Liver (tissue), 8 donors: ENCODE measurements at regions not wholly inside any gene's neighbourhood (a gene's known extent, or its start where the extent isn't known, plus 50 kb on each side); places are given as distances from the start of the nearest gene placed in this dataset.

Experiments used
- DNase-seq: peaks from one replicate; pipeline ENCODE4 v3.0.0-alpha.2; 2017; ENCODE audit warnings: low spot score
- H3K27ac ChIP-seq, 2 donors: one replicate each; pipeline ENCODE4 v1.7.0; 2013; ENCODE audit warnings: inconsistent platforms in 2 of 2, low read length in 2 of 2, control low read depth in 1 of 2, low read depth in 1 of 2, mild to moderate bottlenecking in 1 of 2
- H3K27me3 ChIP-seq, 4 donors: one replicate each; pipeline versions ENCODE4 v1.6.1 to v1.7.0; 2013; ENCODE audit warnings: low read length in 3 of 4, inconsistent platforms in 1 of 4, mild to moderate bottlenecking in 1 of 4, moderate library complexity in 1 of 4; ENCODE audit not compliant: control insufficient read depth in 4 of 4, insufficient read depth in 4 of 4
- H3K36me3 ChIP-seq, 4 donors: one replicate each; pipeline versions ENCODE4 v1.6.1 to v1.7.0; 2013; ENCODE audit warnings: low read length in 3 of 4, mild to moderate bottlenecking in 3 of 4, low read depth in 1 of 4, moderate library complexity in 1 of 4; ENCODE audit not compliant: control insufficient read depth in 4 of 4, insufficient read depth in 3 of 4
- H3K4me1 ChIP-seq, 4 donors: one replicate each; pipeline versions ENCODE4 v1.6.1 to v1.7.0; 2013; ENCODE audit warnings: low read length in 3 of 4, mild to moderate bottlenecking in 3 of 4, moderate library complexity in 1 of 4; ENCODE audit not compliant: control insufficient read depth in 4 of 4, insufficient read depth in 4 of 4
- H3K4me3 ChIP-seq, 3 donors: one replicate each; pipeline versions ENCODE4 v1.6.1 to v1.7.0; 2013; ENCODE audit warnings: low read length in 3 of 3, control low read depth in 1 of 3, low read depth in 1 of 3, mild to moderate bottlenecking in 1 of 3
- H3K9ac ChIP-seq, 2 donors: one replicate each; pipeline ENCODE4 v1.7.0; 2013; ENCODE audit warnings: low read length in 2 of 2, mild to moderate bottlenecking in 2 of 2, moderate library complexity in 2 of 2, control low read depth in 1 of 2, low read depth in 1 of 2
- H3K9me3 ChIP-seq, 4 donors: one replicate each; pipeline versions ENCODE4 v1.6.1 to v1.7.0; 2013; ENCODE audit warnings: low read length in 3 of 4; ENCODE audit not compliant: control insufficient read depth in 4 of 4
- CTCF ChIP-seq: fragments of 150-350 bp; IDR thresholded peaks from 2 replicates; pipeline ENCODE4 v1.5.1; 2017; ENCODE audit warnings: improper control_type of control experiment, low read depth, low read length; ENCODE audit not compliant: missing input control
- FOXA2 ChIP-seq: IDR thresholded peaks from 2 replicates; pipeline ENCODE4 v1.6.1; 2016; ENCODE audit warnings: antibody characterized with exemption
- GABPA ChIP-seq, 2 donors: IDR thresholded peaks in 1 of 2; conservative IDR thresholded peaks in 1 of 2; 2 replicates each; pipeline ENCODE4 v1.6.1; 2016; ENCODE audit warnings: antibody characterized with exemption in 2 of 2, mild to moderate bottlenecking in 1 of 2, moderate library complexity in 1 of 2
- HNF4A ChIP-seq, 2 donors: conservative IDR thresholded peaks; 2 replicates each; pipeline ENCODE4 v1.6.1; 2016; ENCODE audit warnings: antibody characterized with exemption in 2 of 2, mild to moderate bottlenecking in 2 of 2
- HNF4G ChIP-seq: IDR thresholded peaks from 2 replicates; pipeline ENCODE4 v1.6.1; 2016; ENCODE audit warnings: antibody characterized with exemption
- MAX ChIP-seq: IDR thresholded peaks from 2 replicates; pipeline ENCODE4 v1.6.1; 2016; ENCODE audit warnings: antibody characterized with exemption
- NR2F2 ChIP-seq: IDR thresholded peaks from 2 replicates; pipeline ENCODE4 v1.6.1; 2016; ENCODE audit warnings: antibody characterized with exemption
- RAD21 ChIP-seq, 2 donors: IDR thresholded peaks; 2 replicates each; pipeline ENCODE4 v1.6.1; 2016; ENCODE audit warnings: antibody characterized with exemption in 2 of 2, mild to moderate bottlenecking in 2 of 2
- RXRA ChIP-seq, 2 donors: IDR thresholded peaks; 2 replicates each; pipeline ENCODE4 v1.6.1; 2017 to 2018; ENCODE audit warnings: antibody characterized with exemption in 2 of 2, mild to moderate bottlenecking in 1 of 2
- SP1 ChIP-seq: IDR thresholded peaks from 2 replicates; pipeline ENCODE4 v1.6.1; 2018; ENCODE audit warnings: antibody characterized with exemption, mild to moderate bottlenecking
- TAF1 ChIP-seq: conservative IDR thresholded peaks from 2 replicates; pipeline ENCODE4 v1.6.1; 2016; ENCODE audit warnings: antibody characterized with exemption, mild to moderate bottlenecking
- YY1 ChIP-seq: IDR thresholded peaks from 2 replicates; pipeline ENCODE4 v1.6.1; 2016; ENCODE audit warnings: antibody characterized with exemption, mild to moderate bottlenecking
- WGBS: extraction: QIAGEN DNeasy Blood & Tissue Kit; methylation state at CpG from one replicate; pipeline ENCODE4 v1.1.7; 2013; 5-methylcytosine and 5-hydroxymethylcytosine counted together
- TF ChIP-seq, protein P1 (sequence below): IDR thresholded peaks from 2 replicates; pipeline ENCODE4 v1.6.1; 2016; ENCODE audit warnings: antibody characterized with exemption
- TF ChIP-seq, protein P2 (sequence below): IDR thresholded peaks from 2 replicates; pipeline ENCODE4 v1.6.1; 2016; ENCODE audit warnings: antibody characterized with exemption, mild to moderate bottlenecking
- donor health status: healthy.
- donor health status: healthy.
- donor health status: healthy.
- donor health status: healthy.
- donor health status: healthy.

- Histone ChIP-seq H3K27ac (no peak overlapping the region), H3K9me3 (no peaks in the 10 kb centered on the region), H3K4me1 (no peaks in the 10 kb centered on the region), H3K4me3 (no peak overlapping the region), H3K36me3 (no peaks in the 10 kb centered on the region), H3K9ac (no peak overlapping the region), H3K27me3 (no peaks in the 10 kb centered on the region)
- 86% methylated on average over 4 of the region's 4 CpGs for whole genome bisulfite sequencing
- TF ChIP-seq TAF1 (no peak), MAX (no peak), RXRA (IDR thresholded peaks at IDR 0.05) (no peak)
- DNase-seq = no peak
Observed at GRCh38 chr5:13609504-13609903, 335.0 kb downstream of the DNAH5 start.

DNA sequence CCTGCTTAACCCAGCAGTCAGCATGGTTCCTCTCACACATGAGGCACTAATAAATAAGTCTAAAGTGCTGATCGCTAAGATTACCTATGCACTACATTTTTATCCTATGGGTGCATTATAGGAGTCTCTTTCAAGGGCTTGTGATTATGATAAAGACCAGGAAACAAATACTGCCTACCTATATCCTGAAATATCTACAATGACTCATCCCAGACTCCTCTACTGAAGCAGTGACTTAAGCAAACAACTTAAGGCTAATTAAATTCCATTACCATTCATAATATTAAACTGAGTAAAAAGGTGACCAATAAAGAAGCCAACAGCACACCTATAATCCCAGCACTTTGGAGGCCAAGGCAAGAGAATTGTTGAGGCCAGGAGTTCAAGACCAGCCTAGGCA is 338.4 kb downstream of the DNAH5 start:
- DNase-seq = no peak
- Histone ChIP-seq H3K27ac (no peak overlapping the region), H3K27me3 (no peaks in the 10 kb centered on the region), H3K4me1 (no peaks in the 10 kb centered on the region), H3K9ac (no peak overlapping the region), H3K36me3 (no peaks in the 10 kb centered on the region), H3K4me3 (no peak overlapping the region), H3K9me3 (no peaks in the 10 kb centered on the region)
- TF ChIP-seq SP1 (no peak), MAX (no peak), RXRA (IDR thresholded peaks at IDR 0.05) (no peak), GABPA (IDR thresholded peaks at IDR 0.05 in 1 of 2, conservative IDR thresholded peaks at IDR 0.05 in 1 of 2) (no peak), YY1 (no peak), HNF4A (conservative IDR thresholded peaks at IDR 0.05) (no peak), FOXA2 (no peak), HNF4G (no peak), RAD21 (IDR thresholded peaks at IDR 0.05) (no peak), CTCF (no peak), TAF1 (no peak), NR2F2 (no peak)
- TF ChIP-seq, protein P1, sequence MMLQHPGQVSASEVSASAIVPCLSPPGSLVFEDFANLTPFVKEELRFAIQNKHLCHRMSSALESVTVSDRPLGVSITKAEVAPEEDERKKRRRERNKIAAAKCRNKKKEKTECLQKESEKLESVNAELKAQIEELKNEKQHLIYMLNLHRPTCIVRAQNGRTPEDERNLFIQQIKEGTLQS = no peak
- TF ChIP-seq, protein P2, sequence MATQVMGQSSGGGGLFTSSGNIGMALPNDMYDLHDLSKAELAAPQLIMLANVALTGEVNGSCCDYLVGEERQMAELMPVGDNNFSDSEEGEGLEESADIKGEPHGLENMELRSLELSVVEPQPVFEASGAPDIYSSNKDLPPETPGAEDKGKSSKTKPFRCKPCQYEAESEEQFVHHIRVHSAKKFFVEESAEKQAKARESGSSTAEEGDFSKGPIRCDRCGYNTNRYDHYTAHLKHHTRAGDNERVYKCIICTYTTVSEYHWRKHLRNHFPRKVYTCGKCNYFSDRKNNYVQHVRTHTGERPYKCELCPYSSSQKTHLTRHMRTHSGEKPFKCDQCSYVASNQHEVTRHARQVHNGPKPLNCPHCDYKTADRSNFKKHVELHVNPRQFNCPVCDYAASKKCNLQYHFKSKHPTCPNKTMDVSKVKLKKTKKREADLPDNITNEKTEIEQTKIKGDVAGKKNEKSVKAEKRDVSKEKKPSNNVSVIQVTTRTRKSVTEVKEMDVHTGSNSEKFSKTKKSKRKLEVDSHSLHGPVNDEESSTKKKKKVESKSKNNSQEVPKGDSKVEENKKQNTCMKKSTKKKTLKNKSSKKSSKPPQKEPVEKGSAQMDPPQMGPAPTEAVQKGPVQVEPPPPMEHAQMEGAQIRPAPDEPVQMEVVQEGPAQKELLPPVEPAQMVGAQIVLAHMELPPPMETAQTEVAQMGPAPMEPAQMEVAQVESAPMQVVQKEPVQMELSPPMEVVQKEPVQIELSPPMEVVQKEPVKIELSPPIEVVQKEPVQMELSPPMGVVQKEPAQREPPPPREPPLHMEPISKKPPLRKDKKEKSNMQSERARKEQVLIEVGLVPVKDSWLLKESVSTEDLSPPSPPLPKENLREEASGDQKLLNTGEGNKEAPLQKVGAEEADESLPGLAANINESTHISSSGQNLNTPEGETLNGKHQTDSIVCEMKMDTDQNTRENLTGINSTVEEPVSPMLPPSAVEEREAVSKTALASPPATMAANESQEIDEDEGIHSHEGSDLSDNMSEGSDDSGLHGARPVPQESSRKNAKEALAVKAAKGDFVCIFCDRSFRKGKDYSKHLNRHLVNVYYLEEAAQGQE = no peak
- 97% methylated on average over 1 of the region's 1 CpG for WGBS
